OCI-LY3 (cell line): ENCODE measurements at regions not wholly inside any gene's neighbourhood (a gene's known extent, or its start where the extent isn't known, plus 50 kb on each side); places are given as distances from the start of the nearest gene placed in this dataset.

Experiments used
- CTCF ChIP-seq: fragments of 200-600, 300-600 bp; sonication (generic); IDR thresholded peaks from 2 replicates; pipeline ENCODE4 v1.5.1; 2014; ENCODE audit warnings: antibody characterized with exemption, low read length, low read depth
- EZH2phosphoT487 ChIP-seq: fragments of 200-600 bp; shearing (Covaris generic); IDR thresholded peaks from 2 replicates; pipeline ENCODE4 v1.6.1; 2018; ENCODE audit warnings: antibody characterized with exemption, mixed run types, low read depth

GRCh38 chr11:123330471-123330870 is 99.6 kb upstream of the GRAMD1B start:
- TF ChIP-seq CTCF, result no peak
- no peak for TF ChIP-seq EZH2phosphoT487
